AG04449 (cell line): ENCODE measurements at regions not wholly inside any gene's neighbourhood (a gene's known extent, or its start where the extent isn't known, plus 50 kb on each side); places are given as distances from the start of the nearest gene placed in this dataset.

Experiments used
- CTCF ChIA-PET: fragments of 350-600 bp; formaldehyde crosslinking; extraction: SDS; loops from one replicate; lab custom pipeline; 2021; ENCODE audit warnings: antibody characterized with exemption; lab: Yijun Ruan, JAX
- POLR2A ChIA-PET: fragments of 400-600, 350-600 bp; formaldehyde crosslinking; extraction: SDS; loops from one replicate; lab custom pipeline; 2020; ENCODE audit warnings: antibody characterized with exemption, inconsistent platforms; lab: Yijun Ruan, JAX
- DNase-seq: peaks from one replicate; pipeline ENCODE4 v3.0.0-alpha.2; 2010; ENCODE audit warnings: low read depth, low spot score
- H3K4me3 ChIP-seq: 2 replicates; pipeline ENCODE4 v1.5.1; 2011; ENCODE audit warnings: low read depth, mild to moderate bottlenecking, control low read depth, low read length
- TF ChIP-seq, protein P1 (sequence below): IDR thresholded peaks from one replicate; pipeline ENCODE4 v1.5.1; 2011; ENCODE audit warnings: mild to moderate bottlenecking, moderate library complexity, low read length, control low read depth, inconsistent platforms; ENCODE audit not compliant: insufficient read depth; ENCODE audit errors: missing control alignments

DNA sequence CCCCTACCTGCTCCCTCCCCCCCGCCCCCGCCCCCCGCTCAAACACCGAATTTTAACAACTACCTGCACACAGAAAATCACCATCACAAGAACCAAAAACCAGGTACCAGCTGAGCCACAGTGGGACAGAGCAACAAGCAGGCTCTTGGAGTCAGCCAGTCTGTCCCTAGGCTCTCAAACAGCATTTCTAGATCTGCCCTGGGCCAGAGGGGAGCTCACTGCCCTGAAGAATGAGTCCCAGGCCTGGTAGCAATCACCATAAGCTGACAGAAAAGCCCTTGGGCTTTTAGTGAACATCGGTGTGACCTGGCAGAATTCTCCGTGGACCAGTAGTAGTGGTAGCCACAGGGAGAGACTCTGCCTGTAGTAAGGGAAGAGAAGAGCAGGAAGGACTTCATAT is 58.3 kb downstream of the C11orf87 start:
- ChIA-PET POLR2A (no interaction called here), CTCF (no interaction called here)
- no peak for DNase-seq
- TF ChIP-seq, protein P1, sequence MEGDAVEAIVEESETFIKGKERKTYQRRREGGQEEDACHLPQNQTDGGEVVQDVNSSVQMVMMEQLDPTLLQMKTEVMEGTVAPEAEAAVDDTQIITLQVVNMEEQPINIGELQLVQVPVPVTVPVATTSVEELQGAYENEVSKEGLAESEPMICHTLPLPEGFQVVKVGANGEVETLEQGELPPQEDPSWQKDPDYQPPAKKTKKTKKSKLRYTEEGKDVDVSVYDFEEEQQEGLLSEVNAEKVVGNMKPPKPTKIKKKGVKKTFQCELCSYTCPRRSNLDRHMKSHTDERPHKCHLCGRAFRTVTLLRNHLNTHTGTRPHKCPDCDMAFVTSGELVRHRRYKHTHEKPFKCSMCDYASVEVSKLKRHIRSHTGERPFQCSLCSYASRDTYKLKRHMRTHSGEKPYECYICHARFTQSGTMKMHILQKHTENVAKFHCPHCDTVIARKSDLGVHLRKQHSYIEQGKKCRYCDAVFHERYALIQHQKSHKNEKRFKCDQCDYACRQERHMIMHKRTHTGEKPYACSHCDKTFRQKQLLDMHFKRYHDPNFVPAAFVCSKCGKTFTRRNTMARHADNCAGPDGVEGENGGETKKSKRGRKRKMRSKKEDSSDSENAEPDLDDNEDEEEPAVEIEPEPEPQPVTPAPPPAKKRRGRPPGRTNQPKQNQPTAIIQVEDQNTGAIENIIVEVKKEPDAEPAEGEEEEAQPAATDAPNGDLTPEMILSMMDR: no peak
- no peak overlapping the region for H3K4me3 ChIP-seq

DNA sequence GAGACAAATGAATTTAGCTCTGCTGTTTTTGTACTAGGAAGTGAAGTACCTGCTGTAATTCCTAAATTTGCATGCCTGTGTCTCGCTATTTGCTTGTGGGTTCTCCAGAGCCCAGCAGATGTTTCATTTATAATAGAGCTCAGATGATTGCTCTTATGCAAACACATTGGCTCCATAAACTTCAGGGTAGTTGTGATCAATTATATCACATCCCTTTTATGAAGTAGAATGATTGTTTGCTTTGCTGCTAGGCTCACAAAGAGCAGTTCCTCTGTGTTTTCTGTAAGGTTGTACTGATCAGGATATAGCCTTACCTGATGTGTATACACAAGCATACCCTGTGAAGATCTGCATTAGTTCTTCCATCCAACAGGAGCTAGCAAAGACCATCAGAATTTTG is 64.1 kb downstream of the C11orf87 start:
- TF ChIP-seq, protein P1: no peak
- no peak for DNase-seq
- ChIA-PET POLR2A (no interaction called here), CTCF (interaction anchor here (0.8 kb wide), 1 partner anchor 697 kb away, joined by 3 read pairs; no protein-coding TSS in a partner anchor)
- H3K4me3 ChIP-seq: no peak overlapping the region

DNA sequence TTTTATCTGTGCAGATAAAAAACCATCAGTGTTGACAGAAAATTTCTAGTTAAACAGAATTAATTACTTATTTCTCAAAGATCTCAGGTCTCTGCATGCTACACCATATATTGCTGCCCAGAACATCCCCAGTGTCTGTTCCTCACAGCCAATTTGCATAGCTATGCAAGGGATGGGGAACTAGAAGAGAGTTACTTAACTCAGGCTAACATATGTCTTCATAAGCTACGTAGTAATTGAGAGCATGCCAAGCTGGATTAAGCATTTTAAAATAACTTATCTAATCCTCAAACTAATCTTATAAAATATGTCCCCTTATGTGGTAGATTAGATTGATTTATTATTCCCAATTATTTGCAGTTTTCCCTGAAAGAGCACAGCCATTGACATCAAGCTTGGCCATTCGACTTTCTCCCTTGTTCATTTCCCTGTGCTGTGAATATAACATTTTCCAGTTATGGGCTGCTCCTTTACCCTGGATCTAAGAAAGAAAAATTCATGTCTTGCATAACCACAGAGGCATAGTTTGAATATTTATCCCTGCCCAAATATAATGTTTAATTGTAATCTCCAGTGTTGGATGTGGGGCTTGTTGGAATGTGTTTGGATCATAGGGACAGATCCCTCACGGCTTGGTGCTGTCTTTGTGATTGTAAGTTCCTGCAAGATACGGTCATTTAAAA is 69.1 kb downstream of the C11orf87 start:
- peak; percentile 17 for DNase-seq
- TF ChIP-seq, protein P1: no peak
- CTCF ChIA-PET: no interaction called here
- POLR2A ChIA-PET: no interaction called here
- H3K4me3 ChIP-seq: no peak overlapping the region

DNA sequence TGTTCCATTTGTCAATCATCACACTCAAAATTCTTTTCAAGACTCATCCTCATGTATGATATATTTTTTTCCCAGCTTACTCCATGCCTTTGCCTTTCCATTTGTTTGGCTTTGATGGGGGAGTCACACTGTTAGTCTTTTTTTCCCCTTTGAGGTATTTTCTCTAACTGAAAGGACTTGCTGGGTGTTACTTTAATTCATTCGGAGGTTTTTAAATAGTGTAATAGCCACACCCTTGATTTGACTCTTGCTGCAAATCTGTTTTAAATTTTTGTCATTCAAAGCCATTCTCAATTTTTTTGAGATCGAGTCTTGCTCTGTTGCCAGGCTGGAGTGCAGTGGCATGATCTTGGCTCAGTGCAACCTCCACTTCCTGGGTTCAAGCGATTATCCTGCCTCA is 84.1 kb downstream of the C11orf87 start:
- DNase-seq: no peak
- CTCF ChIA-PET: no interaction called here
- H3K4me3 ChIP-seq: no peak overlapping the region
- TF ChIP-seq, protein P1: no peak
- POLR2A ChIA-PET: no interaction called here

DNA sequence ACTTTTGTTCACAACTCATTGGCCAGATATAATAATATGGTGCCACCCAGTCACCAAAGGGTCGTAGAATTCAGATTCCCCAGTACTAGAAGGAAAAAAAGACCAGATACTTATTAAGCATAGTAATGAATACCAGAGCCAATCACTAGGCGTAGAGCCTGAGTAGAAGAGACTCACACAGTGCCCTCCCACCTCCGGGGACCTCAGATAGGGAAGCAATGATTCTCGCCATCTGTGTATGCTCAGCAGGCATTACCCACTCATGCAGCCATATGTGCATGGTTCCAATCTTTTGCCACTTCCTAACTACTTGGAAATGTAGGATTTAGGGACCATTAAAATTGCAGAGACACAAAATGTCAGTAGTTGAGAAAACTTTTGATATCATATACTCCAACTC is 85.3 kb downstream of the C11orf87 start:
- POLR2A ChIA-PET: no interaction called here
- no peak for DNase-seq
- CTCF ChIA-PET: no interaction called here

DNA sequence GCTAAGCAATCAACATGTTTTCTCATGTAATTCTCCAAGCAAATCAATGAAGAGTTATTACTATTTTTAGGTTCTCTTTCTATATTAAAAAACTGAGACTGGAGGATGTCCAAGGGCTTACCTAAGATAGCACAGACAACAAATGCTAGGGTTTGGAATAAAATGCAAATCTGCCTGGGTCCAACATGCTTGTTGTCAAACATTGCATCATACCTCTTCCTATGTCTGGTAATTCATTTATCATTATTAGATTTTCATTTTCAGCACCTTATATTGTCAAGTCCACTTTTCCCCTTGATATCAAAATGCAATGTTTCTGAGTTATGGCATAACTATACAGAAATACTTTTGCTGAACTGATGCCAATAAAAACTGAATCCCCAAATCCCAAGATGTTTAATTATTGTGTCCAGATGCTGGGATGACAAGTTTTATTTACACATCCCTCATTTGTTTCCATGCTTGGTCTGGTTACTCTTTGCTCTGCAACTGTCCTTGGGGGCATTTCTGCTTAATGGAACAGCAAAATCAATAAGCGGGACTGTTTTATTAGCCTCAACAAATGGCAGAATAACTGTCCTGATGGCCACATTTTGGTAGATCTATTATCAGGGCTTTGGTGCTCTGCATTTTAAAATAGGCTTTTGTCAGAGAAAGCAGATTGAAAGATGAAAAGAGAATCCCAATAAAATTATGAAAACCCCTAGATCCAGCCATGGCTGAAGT is 86.0 kb downstream of the C11orf87 start:
- TF ChIP-seq, protein P1: no peak
- no peak for DNase-seq
- CTCF ChIA-PET: no interaction called here
- H3K4me3 ChIP-seq: no peak overlapping the region
- POLR2A ChIA-PET: no interaction called here

More for the DNA sequence above, 85.3 kb downstream of the C11orf87 start:
- TF ChIP-seq, protein P1: no peak
- H3K4me3 ChIP-seq: no peak overlapping the region
